ENCODE measurements at regions not wholly inside any gene's neighbourhood (a gene's known extent, or its start where the extent isn't known, plus 50 kb on each side); places are given as distances from the start of the nearest gene placed in this dataset.

- TF ChIP-seq ZSCAN4 (tag by site-specific recombination; IDR thresholded peaks at IDR 0.05) (no peak), ZNF521 (tag by site-specific recombination; IDR thresholded peaks at IDR 0.05) (no peak), ZNF184 (tag by site-specific recombination; IDR thresholded peaks at IDR 0.05) (no peak), ZNF837 (tag by site-specific recombination; IDR thresholded peaks at IDR 0.05) (no peak), ZNF560 (tag by site-specific recombination; IDR thresholded peaks at IDR 0.05; ENCODE audit: borderline replicate concordance) (no peak), YY2 (tag by site-specific recombination; IDR thresholded peaks at IDR 0.05) (no peak), SCRT1 (tag by site-specific recombination; IDR thresholded peaks at IDR 0.05; ENCODE audit: borderline replicate concordance) (no peak)
Measured at GRCh38 chr6:166253281-166253681, 54.9 kb downstream of the PRR18 start (continued).

GRCh38 chr6:166252601-166253000 is 55.6 kb downstream of the PRR18 start:
- Histone ChIP-seq H3K36me3 (ENCODE audit: control insufficient read depth in 2 of 2, insufficient read depth in 1 of 2, low read length in 2 of 2) (no peaks in the 10 kb centered on the region), H3K4me3 (ENCODE audit: low read depth, low read length) (no peak overlapping the region), H3K4me1 (ENCODE audit: control insufficient read depth, insufficient read depth, low read length) (no peaks in the 10 kb centered on the region), H3K9me3 (ENCODE audit: control insufficient read depth, insufficient read depth, low read depth, low read length) (no peaks in the 10 kb centered on the region), H3K27ac (ENCODE audit: extremely low read depth, low read depth, low read length) (no peak overlapping the region)
- ChIA-PET POLR2A (interaction anchor here (0.7 kb wide), 1 partner anchor 129 kb away, joined by 4 read pairs; no protein-coding TSS in a partner anchor), CTCF (interaction anchor here (0.6 to 1.3 kb wide), 3 partner anchors 12 to 355 kb away, joined by 3 read pairs; no protein-coding TSS in a partner anchor)
- TF ChIP-seq SP2 (tag by site-specific recombination; IDR thresholded peaks at IDR 0.05): no peak
- TF ChIP-seq ZSCAN4 (tag by site-specific recombination; IDR thresholded peaks at IDR 0.05): no peak
- TF ChIP-seq ZNF335 (tag by site-specific recombination; conservative IDR thresholded peaks at IDR 0.05): no peak

- CTCF ChIA-PET: interaction anchor here (1.0 to 1.8 kb wide), 2 partner anchors 13 to 25 kb away, joined by 5 read pairs; no protein-coding TSS in a partner anchor
- H3K4me1 ChIP-seq (ENCODE audit: control insufficient read depth, insufficient read depth, low read length): no peaks in the 10 kb centered on the region
- no peaks in the 10 kb centered on the region for H3K9me3 ChIP-seq (ENCODE audit: control insufficient read depth, insufficient read depth, low read depth, low read length)
- H3K27ac ChIP-seq (ENCODE audit: extremely low read depth, low read depth, low read length): no peak overlapping the region
- POLR2A ChIA-PET: no interaction called here
- H3K36me3 ChIP-seq (ENCODE audit: control insufficient read depth in 2 of 2, insufficient read depth in 1 of 2, low read length in 2 of 2): no peaks in the 10 kb centered on the region
- H3K4me3 ChIP-seq (ENCODE audit: low read depth, low read length): no peak overlapping the region
- TF ChIP-seq ZNF48 (tag by site-specific recombination; IDR thresholded peaks at IDR 0.05) (no peak), SETDB1 (IDR thresholded peaks at IDR 0.05; ENCODE audit: insufficient read length, low read length) (no peak), BCL6B (tag by site-specific recombination; IDR thresholded peaks at IDR 0.05) (no peak), REPIN1 (tag by site-specific recombination; IDR thresholded peaks at IDR 0.05; ENCODE audit: low read depth) (no peak), ZNF423 (tag by site-specific recombination; IDR thresholded peaks at IDR 0.05) (no peak), SCRT2 (tag by site-specific recombination; IDR thresholded peaks at IDR 0.05) (no peak), ZNF211 (tag by site-specific recombination; IDR thresholded peaks at IDR 0.05; ENCODE audit: low read depth) (no peak), ZNF768 (tag by site-specific recombination; IDR thresholded peaks at IDR 0.05) (no peak), ZNF426 (tag by site-specific recombination; IDR thresholded peaks at IDR 0.05) (no peak), ZNF366 (tag by site-specific recombination; conservative IDR thresholded peaks at IDR 0.05) (no peak), ZNF214 (tag by site-specific recombination; IDR thresholded peaks at IDR 0.05; ENCODE audit: borderline replicate concordance) (no peak), ZNF324 (tag by site-specific recombination; IDR thresholded peaks at IDR 0.05) (no peak), ZNF133 (tag by site-specific recombination; IDR thresholded peaks at IDR 0.05) (no peak)
- TF ChIP-seq, protein P1, sequence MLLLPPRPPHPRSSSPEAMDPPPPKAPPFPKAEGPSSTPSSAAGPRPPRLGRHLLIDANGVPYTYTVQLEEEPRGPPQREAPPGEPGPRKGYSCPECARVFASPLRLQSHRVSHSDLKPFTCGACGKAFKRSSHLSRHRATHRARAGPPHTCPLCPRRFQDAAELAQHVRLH (tag by site-specific recombination; IDR thresholded peaks at IDR 0.05): no peak
- TF ChIP-seq, protein P2, sequence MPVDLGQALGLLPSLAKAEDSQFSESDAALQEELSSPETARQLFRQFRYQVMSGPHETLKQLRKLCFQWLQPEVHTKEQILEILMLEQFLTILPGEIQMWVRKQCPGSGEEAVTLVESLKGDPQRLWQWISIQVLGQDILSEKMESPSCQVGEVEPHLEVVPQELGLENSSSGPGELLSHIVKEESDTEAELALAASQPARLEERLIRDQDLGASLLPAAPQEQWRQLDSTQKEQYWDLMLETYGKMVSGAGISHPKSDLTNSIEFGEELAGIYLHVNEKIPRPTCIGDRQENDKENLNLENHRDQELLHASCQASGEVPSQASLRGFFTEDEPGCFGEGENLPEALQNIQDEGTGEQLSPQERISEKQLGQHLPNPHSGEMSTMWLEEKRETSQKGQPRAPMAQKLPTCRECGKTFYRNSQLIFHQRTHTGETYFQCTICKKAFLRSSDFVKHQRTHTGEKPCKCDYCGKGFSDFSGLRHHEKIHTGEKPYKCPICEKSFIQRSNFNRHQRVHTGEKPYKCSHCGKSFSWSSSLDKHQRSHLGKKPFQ (tag by site-specific recombination; IDR thresholded peaks at IDR 0.05): no peak
- TF ChIP-seq, protein P3, sequence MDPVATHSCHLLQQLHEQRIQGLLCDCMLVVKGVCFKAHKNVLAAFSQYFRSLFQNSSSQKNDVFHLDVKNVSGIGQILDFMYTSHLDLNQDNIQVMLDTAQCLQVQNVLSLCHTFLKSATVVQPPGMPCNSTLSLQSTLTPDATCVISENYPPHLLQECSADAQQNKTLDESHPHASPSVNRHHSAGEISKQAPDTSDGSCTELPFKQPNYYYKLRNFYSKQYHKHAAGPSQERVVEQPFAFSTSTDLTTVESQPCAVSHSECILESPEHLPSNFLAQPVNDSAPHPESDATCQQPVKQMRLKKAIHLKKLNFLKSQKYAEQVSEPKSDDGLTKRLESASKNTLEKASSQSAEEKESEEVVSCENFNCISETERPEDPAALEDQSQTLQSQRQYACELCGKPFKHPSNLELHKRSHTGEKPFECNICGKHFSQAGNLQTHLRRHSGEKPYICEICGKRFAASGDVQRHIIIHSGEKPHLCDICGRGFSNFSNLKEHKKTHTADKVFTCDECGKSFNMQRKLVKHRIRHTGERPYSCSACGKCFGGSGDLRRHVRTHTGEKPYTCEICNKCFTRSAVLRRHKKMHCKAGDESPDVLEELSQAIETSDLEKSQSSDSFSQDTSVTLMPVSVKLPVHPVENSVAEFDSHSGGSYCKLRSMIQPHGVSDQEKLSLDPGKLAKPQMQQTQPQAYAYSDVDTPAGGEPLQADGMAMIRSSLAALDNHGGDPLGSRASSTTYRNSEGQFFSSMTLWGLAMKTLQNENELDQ (tag by site-specific recombination; IDR thresholded peaks at IDR 0.05; ENCODE audit: low read depth): no peak
Measured at GRCh38 chr6:166251655-166252054, 56.5 kb downstream of the PRR18 start.
